A673 (cell line): ENCODE measurements at regions not wholly inside any gene's neighbourhood (a gene's known extent, or its start where the extent isn't known, plus 50 kb on each side); places are given as distances from the start of the nearest gene placed in this dataset.

ENCODE experiments used
- EZH2 ChIP-seq: fragments of 200-600 bp; sonication (generic); IDR thresholded peaks from 2 replicates; pipeline ENCODE4 v1.6.1; 2017; ENCODE audit warnings: borderline replicate concordance, low read depth, mild to moderate bottlenecking, mixed read lengths, antibody characterized with exemption, low read length; ENCODE audit not compliant: poor library complexity, severe bottlenecking
- TF ChIP-seq, protein P1 (sequence below): fragments of 300-800, 200-600 bp; sonication (generic); conservative IDR thresholded peaks from 2 replicates; pipeline ENCODE4 v1.5.1; 2017; ENCODE audit warnings: low read depth, mild to moderate bottlenecking, antibody characterized with exemption, low read length, moderate library complexity, mixed read lengths

DNA sequence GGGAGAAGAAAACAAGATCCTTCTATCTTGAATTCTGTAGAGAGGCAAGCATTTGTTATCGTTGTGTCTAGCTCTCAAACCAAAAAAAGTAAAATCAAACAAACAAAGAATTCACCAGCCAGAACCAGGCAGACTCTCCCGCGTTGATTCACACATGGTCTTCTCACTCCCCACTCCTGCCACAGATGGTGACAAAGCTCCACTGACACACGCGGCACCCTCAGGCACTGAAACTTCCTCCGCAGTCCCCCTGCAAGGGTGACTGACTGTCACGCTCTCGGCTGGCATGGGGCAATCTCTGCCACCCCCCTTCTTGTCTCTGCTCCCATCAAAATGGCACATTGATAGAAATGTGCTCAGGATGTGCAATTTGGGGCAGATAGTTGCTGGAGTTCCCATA is 304.9 kb downstream of the DHX15 start:
- TF ChIP-seq, protein P1, sequence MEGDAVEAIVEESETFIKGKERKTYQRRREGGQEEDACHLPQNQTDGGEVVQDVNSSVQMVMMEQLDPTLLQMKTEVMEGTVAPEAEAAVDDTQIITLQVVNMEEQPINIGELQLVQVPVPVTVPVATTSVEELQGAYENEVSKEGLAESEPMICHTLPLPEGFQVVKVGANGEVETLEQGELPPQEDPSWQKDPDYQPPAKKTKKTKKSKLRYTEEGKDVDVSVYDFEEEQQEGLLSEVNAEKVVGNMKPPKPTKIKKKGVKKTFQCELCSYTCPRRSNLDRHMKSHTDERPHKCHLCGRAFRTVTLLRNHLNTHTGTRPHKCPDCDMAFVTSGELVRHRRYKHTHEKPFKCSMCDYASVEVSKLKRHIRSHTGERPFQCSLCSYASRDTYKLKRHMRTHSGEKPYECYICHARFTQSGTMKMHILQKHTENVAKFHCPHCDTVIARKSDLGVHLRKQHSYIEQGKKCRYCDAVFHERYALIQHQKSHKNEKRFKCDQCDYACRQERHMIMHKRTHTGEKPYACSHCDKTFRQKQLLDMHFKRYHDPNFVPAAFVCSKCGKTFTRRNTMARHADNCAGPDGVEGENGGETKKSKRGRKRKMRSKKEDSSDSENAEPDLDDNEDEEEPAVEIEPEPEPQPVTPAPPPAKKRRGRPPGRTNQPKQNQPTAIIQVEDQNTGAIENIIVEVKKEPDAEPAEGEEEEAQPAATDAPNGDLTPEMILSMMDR = no peak
- TF ChIP-seq EZH2 = no peak
